ENCODE measurements at regions not wholly inside any gene's neighbourhood (a gene's known extent, or its start where the extent isn't known, plus 50 kb on each side); places are given as distances from the start of the nearest gene placed in this dataset.
"Not testable (repeated sequence)": the region's sequence is repeated elsewhere in the genome, so short reads cannot be mapped to it uniquely, and the experiment has no call there.

DNA sequence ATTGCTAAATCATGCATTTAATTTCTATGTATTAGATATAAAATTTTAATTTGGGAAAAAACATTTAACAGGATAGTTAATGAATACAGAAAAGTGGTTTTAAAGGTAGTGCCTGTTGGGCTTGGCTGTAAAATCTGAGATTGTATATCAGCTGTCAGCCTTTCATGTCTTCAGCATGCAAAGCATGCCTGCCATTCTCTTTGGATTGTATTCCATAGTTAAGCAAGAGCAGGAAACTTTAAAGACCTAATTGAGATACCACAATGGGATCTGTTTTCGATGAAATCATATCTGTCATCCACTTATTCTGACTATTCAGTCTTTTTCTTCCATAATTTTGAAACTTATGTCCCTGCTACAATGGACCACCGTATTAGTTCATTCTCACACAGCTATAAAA lies 451.0 kb upstream of the DDI1 start:
- no peak for DNase-seq

DNA sequence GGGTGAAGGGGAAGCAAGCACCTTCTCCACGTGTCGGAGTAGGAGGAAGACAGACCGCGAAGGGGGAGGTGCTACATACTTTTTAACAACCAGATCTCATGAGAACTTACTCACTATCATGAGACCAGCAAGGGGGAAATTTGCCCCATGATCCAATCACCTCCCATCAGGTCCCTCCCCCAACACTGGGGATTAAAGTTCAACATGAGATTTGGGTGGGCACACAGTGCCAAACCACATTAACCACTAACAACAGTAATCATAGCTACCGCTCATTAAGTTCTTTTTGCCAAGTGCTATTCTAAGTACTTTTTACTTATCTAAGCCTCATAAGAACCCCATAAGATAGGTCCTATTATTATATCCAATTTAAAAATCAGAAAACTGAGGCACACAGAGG lies 450.5 kb upstream of the DDI1 start:
- DNase-seq, result no peak

DNA sequence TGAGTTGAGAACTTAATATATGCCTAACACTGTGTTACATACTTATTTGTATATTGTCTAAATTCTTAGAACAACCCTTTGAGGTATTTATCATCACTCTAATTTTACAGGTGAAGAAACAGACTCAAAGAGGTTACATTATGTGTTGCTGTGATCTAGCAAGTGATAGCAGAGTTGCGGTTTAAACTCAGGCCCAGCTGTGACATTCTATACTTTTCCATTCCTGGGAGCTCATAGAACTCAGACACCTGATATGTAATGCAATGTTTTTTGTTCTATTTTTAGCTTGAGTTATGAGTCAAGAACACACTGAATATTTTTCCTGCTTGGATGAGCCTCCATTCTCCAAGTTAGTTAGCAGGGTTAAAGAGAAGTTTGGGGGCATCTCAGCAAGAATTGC lies 449.7 kb upstream of the DDI1 start:
- peak; percentile 24 for DNase-seq

DNA sequence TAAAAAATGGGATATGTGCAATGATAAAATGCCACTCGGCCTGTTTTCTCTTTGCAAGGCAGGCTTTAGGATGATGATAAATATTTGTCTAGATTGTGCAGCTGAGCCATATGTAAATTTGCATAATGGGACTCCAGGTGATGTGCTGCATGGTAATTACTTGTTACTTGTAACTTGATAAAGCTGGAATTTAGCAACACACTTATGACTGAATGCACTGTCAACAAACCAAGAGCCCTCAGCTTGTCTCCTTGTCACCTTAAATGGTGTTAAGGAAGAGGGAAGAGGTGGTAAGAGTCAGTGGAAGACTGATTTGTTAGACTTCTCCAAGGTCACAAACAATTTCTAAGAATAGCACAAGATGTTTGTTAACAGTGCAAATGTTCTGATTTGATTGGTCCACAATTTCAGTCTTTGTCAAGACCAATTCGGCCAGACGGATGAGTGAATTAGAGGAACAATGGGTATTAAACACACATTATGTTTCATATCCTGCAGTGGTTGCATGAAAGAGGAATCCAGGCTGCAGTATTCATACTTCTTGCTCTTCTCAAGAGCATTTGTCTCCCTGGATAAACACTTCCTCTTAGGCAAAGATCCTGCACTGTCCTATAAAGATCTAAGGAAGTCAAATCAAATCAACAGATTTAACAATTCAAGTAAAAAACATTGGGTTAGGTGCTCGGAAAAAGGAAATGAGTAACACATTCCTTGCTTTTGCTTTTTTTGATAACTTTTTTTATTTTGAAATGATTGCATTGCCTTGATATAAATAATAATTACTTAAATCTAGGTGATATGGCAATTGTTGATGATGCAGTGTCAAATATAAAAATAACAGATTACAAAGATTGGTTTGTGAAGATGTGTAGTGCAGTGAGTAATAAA lies 448.3 kb upstream of the DDI1 start:
- peak; percentile 30 for DNase-seq

DNA sequence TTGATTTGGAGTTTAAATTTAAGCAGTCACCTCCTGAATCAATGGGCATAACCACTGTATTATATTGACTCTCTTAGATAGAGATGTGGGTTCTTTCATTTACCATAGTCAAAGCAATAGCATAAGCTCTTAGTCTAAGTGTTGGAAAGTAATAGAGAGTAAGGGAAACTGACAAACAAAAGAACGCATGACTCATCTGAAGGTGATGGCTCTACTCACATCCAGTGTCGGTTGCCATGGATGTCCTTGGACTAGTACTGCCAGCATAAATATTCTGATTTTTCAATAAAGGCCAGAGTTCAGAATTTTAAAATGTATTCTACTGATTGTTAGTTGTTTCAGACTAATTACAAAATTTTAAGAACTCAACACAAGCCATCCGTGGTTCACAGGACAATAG lies 444.9 kb upstream of the DDI1 start:
- DNase-seq, result no peak

DNA sequence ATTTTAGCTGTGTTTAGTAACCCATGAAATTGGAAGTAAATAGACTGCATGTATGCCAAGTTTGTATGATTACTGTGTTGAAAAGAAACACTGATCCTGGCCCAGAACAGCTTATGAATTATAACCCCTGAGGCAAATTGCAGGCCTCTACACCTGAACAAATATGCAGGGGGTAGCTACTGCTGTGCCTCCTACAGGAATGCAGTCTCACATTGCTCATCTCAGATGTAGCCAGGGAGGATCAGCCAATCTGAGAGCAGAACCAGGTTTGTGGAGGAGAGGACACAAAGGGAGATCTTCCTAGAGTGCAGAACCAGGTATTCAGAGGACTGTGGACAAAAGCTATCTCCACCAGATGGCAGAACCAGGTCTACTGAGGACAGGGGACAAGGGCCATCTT lies 442.2 kb upstream of the DDI1 start:
- no peak for DNase-seq

DNA sequence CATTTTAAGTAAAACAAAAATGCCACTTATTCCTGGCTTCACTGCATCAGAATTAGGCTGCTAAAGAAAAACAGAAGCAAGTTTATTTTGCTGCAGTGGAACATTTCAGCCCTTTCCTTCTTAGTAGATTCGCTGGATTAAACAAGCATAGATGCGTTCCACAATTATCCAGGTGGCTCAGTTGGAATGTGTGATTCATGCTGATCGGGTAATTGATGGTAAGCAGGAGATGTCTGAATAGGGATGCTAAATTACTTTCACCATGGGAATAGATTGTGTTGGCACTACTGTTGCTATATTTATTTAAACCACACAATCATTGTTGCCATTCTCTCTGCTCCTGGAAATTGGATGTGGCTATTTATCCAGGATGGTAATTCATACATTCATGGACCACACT lies 440.1 kb upstream of the DDI1 start:
- DNase-seq, result no peak

DNA sequence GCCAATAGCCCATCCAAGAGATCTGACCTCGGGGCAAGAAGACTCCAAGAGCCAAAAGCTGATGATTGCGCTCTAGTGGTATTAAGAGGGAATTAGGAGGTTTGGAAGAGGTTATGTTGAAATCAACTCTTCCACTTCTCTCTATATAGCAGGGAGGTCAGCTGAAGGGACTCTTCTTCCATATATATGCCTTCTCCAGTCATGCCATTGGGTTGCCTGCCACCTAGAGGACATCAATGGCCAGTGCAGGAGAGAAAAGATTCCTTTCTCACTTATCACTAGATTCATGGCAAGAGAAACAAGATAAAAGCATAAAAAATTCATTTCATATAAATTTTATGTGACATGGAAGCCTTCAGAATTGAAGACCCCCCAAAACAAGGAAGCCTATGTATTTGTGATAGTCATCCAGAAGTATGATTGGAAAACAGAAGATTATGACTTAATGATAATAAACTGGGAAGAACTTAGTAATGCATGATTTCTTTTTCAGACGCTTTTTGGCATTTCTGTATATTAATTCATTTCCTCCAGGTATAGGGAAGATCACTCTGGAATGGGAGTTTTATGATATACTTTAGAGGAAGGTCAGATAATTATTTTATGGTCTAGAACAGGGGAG lies 435.1 kb upstream of the DDI1 start:
- no peak for DNase-seq

DNA sequence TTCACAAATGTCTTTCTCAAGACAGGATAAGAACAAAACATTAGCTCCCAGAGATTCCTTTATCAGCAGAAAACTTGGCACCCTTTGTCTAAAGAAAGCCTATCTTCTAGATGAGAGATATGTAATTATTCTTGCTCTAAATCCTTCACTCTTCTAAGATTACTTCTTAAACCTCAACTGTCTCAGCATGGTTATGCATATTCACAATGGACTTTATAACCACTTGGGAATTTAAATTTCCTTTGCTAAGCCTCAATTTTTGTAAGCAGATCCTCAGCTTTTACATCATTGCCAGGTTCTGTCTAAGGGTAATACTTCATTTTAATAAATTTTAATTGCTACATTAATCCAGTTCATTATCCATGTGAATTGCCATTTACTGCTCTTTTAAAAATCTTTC lies 433.6 kb upstream of the DDI1 start:
- DNase-seq, result no peak

DNA sequence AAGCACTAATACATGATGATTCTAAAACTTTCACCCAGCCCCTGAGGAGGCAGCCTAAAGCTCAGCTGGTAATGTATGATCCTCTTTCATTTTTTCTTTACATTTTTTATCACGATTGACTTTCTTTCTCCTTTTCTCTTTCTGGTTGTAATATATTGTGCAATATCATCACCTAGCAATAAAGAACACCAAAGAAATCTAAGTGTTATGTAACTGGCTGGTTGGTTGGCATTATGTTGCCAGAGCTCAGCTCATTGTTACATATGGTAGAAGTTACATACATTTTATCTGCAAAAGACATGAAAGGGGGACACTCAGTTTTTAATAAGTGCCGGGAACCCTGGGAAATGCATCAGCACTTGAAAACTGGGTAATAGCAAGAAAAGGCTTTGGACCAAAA lies 432.1 kb upstream of the DDI1 start:
- no peak for DNase-seq

DNA sequence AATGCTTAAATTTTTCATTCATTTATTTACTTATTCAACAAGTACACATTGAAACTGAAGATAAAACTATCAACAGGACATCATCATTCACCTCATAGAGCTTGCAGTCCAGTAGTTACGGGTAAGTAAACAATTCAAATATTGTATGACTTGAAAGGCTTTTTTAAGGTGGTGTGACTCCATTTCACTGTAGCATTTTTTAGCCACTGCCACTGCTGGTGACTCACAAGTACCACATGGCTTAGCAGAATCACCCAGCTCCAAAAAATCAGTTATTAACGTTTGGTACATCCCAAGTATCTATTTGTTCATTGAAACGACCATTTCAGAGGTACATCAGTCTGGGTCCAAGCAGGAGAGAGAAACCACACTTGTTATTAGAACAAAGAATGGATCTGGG lies 427.9 kb upstream of the DDI1 start:
- no peak for DNase-seq

DNA sequence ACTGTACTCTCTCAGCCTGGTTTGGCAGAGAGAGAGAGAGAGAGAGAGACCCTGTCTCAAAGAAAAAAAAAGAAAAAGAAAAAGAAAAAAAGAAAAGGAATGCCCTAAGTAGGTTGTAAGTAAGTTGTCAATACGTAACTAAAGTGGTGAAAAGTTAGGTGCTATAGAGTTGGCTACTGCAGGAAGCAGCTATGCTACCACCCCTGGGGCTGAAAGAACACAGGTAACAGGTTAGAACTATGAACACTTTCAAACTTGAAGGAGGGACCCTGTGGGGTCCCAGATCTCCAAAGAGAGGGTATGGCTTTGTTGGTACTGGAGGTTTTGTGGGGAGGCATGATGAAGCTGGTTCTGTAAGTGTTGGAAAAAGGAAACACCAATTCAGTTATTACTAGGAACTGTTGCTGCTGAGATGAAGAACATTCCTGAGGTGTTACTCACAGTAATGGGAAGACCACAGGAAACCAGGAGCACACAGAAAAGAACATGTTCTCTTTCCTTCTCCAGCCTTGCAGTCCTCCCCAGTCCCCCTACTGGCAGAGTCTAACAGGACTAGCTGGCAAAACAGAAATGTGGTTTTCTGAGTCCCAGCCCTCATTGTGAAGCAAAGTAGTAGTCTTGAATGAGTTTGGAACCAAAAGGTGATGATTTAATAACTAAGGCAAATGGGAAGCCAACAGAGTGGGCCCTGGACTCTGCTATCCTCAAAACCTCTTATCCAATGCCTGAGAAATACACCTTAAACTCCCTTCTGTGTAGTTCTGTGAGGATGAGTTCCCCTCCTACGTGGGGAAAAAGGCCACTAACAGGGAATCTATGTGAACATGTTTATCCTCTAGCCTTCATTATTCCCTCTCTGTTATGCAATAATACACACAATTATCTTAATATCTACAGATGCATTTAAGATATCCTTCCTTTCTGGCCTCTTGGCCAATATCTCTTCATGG lies 427.0 kb upstream of the DDI1 start:
- no peak for DNase-seq

DNA sequence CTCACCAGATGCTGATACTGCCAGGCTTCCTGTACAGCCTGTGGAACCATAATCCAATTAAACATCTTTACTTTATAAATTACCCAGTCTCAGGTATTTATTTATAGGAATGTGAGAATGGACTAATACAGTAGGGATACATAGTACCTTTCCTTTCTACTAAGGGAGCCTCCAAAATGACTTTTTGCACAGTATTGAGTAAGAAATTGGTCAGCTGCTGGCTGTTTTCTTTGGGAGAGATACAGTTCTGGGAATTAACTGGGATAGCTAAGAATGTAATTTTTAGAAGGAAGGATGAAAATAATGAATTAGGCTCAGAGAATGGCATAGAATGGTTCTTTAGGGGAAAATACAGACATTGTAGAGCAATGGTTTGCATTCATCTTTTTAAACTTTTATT lies 426.0 kb upstream of the DDI1 start:
- no peak for DNase-seq

DNA sequence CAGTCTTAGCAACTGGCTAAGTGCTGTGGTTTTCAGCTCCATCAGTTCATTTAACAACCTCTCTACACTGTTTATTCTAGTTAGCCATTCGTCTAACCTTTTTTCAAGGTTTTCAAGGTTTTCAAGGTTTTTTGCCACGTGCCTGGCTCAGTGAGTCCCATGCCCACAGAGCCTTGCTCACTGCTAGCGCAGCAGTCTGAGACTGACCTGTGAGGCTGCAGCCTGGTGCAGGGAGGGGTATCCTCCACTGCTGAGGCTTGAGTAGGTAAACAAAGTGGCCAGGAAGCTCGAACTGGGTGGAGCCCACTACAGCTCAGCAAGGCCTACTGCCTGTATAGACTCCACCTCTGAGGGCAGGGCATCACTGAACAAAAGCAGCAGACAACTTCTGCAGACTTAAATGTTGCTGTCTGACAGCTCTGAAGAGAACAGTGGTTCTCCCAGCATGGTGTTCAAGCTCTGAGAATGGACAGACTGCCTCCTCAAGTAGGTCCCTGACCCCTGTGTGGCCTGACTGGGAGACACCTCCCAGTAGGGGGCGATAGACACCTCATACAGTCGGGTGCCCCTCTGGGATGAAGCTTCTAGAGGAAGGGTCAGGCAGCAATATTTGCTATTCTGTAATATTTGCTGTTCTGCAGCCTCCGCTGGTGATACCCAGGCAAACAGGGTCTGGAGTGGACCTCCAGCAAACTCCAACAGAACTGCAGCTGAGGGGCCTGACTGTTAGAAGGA lies 424.7 kb upstream of the DDI1 start:
- not testable (repeated sequence) for DNase-seq

DNA sequence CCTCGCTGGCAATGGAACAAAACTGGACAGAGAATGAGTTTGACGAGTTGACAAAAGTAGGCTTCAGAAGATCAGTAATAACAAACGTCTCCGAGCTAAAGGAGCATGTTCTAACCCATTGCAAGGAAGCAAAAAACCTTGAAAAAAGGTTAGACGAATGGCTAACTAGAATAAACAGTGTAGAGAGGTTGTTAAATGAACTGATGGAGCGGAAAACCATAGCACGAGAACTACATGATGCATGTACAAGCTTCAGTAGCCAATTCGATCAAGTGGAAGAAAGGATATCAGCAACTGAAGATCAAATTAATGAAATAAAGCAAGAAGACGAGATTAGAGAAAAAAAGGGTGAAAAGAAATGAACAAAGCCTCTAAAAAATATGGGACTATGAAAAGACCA lies 424.0 kb upstream of the DDI1 start:
- DNase-seq, result not testable (repeated sequence)

DNA sequence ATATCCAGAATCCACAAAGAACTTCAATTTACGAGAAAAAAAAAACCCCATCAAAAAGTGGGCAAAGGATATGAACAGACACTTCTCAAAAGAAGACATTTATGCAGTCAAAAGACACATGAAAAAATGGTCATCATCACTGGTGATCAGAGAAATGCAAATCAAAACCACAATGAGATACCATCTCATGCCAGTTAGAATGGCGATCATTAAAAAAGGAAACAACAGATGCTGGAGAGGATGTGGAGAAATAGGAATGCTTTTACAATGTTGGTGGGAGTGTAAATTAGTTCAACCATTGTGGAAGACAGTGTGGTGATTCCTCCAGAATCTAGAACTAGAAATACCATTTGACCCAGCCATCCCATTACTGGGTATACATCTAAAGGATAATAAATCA lies 419.9 kb upstream of the DDI1 start:
- DNase-seq, result not testable (repeated sequence)

DNA sequence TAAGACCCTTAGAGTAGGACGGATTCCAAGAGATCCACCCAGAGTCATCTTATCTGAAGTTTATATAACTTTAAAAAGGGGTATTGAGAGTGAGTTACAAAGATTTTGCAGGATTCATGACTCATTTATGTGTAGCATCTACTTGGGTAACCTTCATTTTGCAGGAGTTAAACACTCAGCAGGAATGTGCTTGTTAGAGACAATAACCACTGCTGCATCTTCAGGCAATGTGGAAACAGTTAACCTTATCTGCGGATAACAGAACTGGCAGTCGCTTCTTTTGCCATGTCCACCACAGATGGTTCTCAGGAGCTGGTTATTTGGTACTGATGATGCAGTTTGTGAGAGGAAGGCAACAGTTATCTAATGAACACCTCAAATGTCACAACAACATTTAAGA lies 417.9 kb upstream of the DDI1 start:
- no peak for DNase-seq

DNA sequence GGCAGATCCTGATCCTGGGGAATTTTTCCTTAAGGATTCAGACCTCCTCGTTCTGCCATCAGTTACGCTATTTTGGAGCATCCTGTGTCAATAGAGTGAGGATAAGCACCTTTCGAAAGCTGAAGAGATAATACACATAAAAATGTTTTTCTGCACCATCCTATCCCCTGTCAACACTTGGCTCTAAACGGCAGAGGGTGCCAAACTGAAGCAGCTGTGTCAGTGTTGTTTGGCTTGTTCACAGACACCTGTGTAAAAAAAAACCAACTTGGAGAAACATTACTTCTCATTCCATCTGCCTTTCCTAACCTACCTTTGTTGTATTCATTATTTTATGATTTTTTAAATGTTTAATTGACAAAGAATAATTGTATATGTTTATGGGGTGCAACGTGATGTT lies 417.0 kb upstream of the DDI1 start:
- no peak for DNase-seq

DNA sequence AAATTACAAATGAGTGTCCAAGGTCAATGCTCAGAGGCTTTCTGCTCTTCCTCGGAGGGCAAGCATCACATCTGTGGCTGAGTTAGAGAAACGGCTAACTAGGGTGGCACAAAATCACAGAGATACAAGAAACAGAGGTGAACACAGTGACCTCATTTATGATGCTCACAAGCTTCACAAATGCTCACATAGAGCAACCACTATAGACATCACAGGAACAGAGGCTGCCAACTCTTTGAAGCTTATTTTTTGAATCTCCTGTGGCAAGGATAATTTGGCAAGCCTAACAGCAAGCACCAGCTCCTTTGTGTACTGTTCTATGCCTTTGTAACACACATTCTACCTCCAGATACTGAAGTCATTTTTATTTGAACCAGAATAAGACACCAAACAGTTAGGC lies 416.5 kb upstream of the DDI1 start:
- DNase-seq, result no peak

DNA sequence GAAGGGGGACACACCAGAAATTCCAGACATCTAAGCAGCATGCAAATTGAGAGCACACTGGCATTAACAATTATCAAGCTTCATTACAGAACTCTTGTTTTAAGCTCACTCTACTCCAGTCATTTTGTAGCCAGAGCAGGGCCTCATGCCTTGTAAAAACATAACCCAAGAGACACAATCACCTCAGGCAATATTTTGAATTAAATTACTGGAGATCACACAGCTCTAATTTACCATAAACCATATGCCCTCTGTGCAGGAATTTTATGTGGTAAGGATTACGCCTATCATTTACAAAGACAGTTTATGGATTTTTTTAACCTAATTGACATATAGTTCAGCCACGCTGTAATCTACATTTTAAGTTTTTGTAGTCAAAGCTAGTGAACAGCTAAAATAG lies 414.1 kb upstream of the DDI1 start:
- no peak for DNase-seq

DNA sequence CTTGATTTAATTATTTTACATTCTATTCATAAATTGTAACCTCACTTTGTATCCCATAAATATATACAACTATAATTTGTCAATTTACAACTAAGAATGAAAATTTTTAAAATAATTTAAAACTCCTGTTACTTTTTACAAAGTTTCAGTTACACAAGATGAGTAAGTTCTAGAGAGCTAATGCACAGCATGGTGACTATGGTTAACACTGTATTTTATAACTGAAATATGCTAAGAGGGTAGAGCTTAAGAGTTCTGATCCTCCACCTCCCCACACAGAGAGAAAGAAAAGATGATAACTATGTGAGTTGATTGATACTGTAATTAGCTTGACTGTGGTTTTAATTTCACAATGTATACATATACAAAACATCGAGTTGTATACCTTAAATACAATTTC lies 412.5 kb upstream of the DDI1 start:
- no peak for DNase-seq

DNA sequence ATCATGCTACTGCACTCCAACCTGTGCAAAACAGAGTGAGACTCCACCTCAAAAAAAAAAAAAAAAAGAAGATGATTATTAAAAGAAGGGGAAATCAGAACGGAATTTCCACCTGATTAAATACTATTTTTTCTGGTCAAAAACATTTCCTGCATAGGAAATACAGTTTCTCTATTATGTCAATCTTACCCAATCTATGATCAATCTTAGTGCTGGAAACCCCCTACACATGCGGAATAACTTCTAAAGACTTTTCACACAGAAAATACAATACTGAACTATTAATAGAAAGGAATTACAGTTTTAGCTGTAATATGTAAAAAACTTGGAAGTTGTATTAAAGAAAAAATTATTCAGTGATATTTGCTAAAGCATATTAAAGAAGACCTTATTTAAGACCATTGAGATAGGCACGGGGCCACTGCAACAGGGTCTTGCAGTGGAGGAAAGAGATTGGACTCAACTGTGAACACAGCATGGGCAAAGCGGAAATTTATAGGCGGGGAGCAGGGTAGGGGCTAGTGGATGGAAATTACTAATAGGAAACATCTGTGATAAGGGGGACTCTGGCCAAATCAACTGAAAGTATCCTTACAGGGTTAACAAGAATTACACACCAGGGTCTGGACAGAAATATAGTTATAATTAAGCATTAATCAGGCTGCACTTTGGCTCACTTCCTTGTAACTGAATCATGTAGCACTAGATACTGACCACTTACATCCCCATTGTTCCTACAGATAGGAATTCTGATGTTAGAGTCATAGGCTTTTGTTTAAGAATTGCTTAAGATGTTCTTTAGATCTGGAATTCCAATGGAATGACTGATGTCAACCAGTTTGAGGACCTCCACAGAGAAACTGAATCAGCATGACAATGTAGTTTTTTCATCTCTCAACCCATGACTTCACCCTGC lies 411.5 kb upstream of the DDI1 start:
- no peak for DNase-seq
